Osteoblast (primary cell): ENCODE measurements at regions not wholly inside any gene's neighbourhood (a gene's known extent, or its start where the extent isn't known, plus 50 kb on each side); places are given as distances from the start of the nearest gene placed in this dataset.

Experiments
- DNase-seq: peaks from one replicate; pipeline ENCODE4 v3.0.0; 2011; ENCODE audit warnings: low spot score, mixed read lengths; ENCODE audit not compliant: insufficient read length; ENCODE audit errors: missing footprints
- H2AFZ ChIP-seq: 2 replicates; pipeline ENCODE4 v1.6.0; 2011; ENCODE audit warnings: mild to moderate bottlenecking, low read length
- H3K27ac ChIP-seq: 2 replicates; pipeline ENCODE4 v1.5.1; 2011; ENCODE audit warnings: mild to moderate bottlenecking, low read depth, low read length, moderate library complexity
- H3K27me3 ChIP-seq: 2 replicates; pipeline ENCODE4 v1.6.0; 2012; ENCODE audit warnings: mild to moderate bottlenecking, control low read depth, inconsistent platforms, low read length, moderate library complexity; ENCODE audit not compliant: insufficient read depth
- H3K36me3 ChIP-seq: 2 replicates; pipeline ENCODE4 v1.5.1; 2011; ENCODE audit warnings: mild to moderate bottlenecking, low read length, control low read depth, moderate library complexity; ENCODE audit not compliant: insufficient read depth
- H3K4me1 ChIP-seq: 2 replicates; pipeline ENCODE4 v1.5.1; 2011; ENCODE audit warnings: mild to moderate bottlenecking, low read length, control low read depth, moderate library complexity; ENCODE audit not compliant: insufficient read depth
- H3K4me2 ChIP-seq: 2 replicates; pipeline ENCODE4 v1.6.0; 2011; ENCODE audit warnings: mild to moderate bottlenecking, low read length; ENCODE audit not compliant: insufficient read depth
- H3K4me3 ChIP-seq: fragments of 200-600 bp; sonication (generic); 3 replicates; pipeline ENCODE4 v1.5.1; 2012; ENCODE audit warnings: mild to moderate bottlenecking, low read length, inconsistent platforms; ENCODE audit not compliant: insufficient read depth
- H3K79me2 ChIP-seq: 2 replicates; pipeline ENCODE4 v1.6.0; 2012; ENCODE audit warnings: mild to moderate bottlenecking, low read length, control low read depth, inconsistent platforms; ENCODE audit not compliant: insufficient read depth
- H3K9me3 ChIP-seq: 2 replicates; pipeline ENCODE4 v1.5.1; 2011; ENCODE audit warnings: low read depth, low read length, control low read depth
- H4K20me1 ChIP-seq: 2 replicates; pipeline ENCODE4 v1.6.0; 2012; ENCODE audit warnings: mild to moderate bottlenecking, low read length, control low read depth; ENCODE audit not compliant: insufficient read depth
- CTCF ChIP-seq: IDR thresholded peaks from 2 replicates; pipeline ENCODE4 v1.5.1; 2011; ENCODE audit warnings: mild to moderate bottlenecking, low read depth, low read length, moderate library complexity; ENCODE audit errors: extremely low read depth

GRCh38 chr13:76000131-76000530 is 364.0 kb downstream of the LMO7 start:
- Histone ChIP-seq H3K4me3 (no peak overlapping the region), H3K36me3 (no peaks in the 10 kb centered on the region), H3K27me3 (no peaks in the 10 kb centered on the region), H2AFZ (no peak overlapping the region), H3K79me2 (no peaks in the 10 kb centered on the region), H4K20me1 (no peaks in the 10 kb centered on the region), H3K4me1 (no peaks in the 10 kb centered on the region), H3K9me3 (no peaks in the 10 kb centered on the region), H3K4me2 (no peak overlapping the region), H3K27ac (no peak overlapping the region)
- no peak for TF ChIP-seq CTCF
- DNase-seq, result no peak

- no peak overlapping the region for H2AFZ ChIP-seq
- H3K27ac ChIP-seq, result no peak overlapping the region
- H3K79me2 ChIP-seq, result no peaks in the 10 kb centered on the region
- DNase-seq, result no peak
- H4K20me1 ChIP-seq, result no peaks in the 10 kb centered on the region
- H3K4me2 ChIP-seq, result no peak overlapping the region
- H3K27me3 ChIP-seq, result no peaks in the 10 kb centered on the region
- no peaks in the 10 kb centered on the region for H3K9me3 ChIP-seq
- H3K4me1 ChIP-seq, result no peaks in the 10 kb centered on the region
- H3K36me3 ChIP-seq, result no peaks in the 10 kb centered on the region
- no peak for TF ChIP-seq CTCF
- H3K4me3 ChIP-seq, result no peak overlapping the region
Observed at GRCh38 chr13:75996582-75996981, 360.5 kb downstream of the LMO7 start.

GRCh38 chr13:75995966-75996365 is 359.8 kb downstream of the LMO7 start:
- Histone ChIP-seq H3K9me3 (no peaks in the 10 kb centered on the region), H2AFZ (no peak overlapping the region), H3K36me3 (no peaks in the 10 kb centered on the region), H3K4me2 (no peak overlapping the region), H3K4me3 (no peak overlapping the region), H3K4me1 (no peaks in the 10 kb centered on the region), H3K27me3 (no peaks in the 10 kb centered on the region), H4K20me1 (no peaks in the 10 kb centered on the region), H3K79me2 (no peaks in the 10 kb centered on the region), H3K27ac (no peak overlapping the region)
- no peak for DNase-seq
- TF ChIP-seq CTCF, result no peak

GRCh38 chr13:75993823-75994222 is 357.7 kb downstream of the LMO7 start:
- no peaks in the 10 kb centered on the region for H3K9me3 ChIP-seq
- H4K20me1 ChIP-seq, result no peaks in the 10 kb centered on the region
- H3K27ac ChIP-seq, result no peak overlapping the region
- no peak overlapping the region for H3K4me3 ChIP-seq
- H3K4me2 ChIP-seq, result no peak overlapping the region
- no peak for TF ChIP-seq CTCF
- H3K27me3 ChIP-seq, result no peaks in the 10 kb centered on the region
- DNase-seq, result no peak
- no peaks in the 10 kb centered on the region for H3K4me1 ChIP-seq
- no peaks in the 10 kb centered on the region for H3K79me2 ChIP-seq
- H3K36me3 ChIP-seq, result no peaks in the 10 kb centered on the region
- no peak overlapping the region for H2AFZ ChIP-seq
